ENCODE measurements at regions not wholly inside any gene's neighbourhood (a gene's known extent, or its start where the extent isn't known, plus 50 kb on each side); places are given as distances from the start of the nearest gene placed in this dataset.
"Not testable (repeated sequence)": the region's sequence is repeated elsewhere in the genome, so short reads cannot be mapped to it uniquely, and the experiment has no call there.

- DNase-seq = no peak
Observed at GRCh38 chr1:19024532-19024931, 68.1 kb upstream of the IFFO2 start.

GRCh38 chr1:19023787-19024186 is 67.3 kb upstream of the IFFO2 start:
- DNase-seq = no peak

GRCh38 chr1:19021845-19022244 is 65.4 kb upstream of the IFFO2 start:
- no peak for DNase-seq

- not testable (repeated sequence) for DNase-seq
Observed at GRCh38 chr1:19019288-19019687, 62.8 kb upstream of the IFFO2 start.

GRCh38 chr1:19015476-19015875 is 59.0 kb upstream of the IFFO2 start:
- DNase-seq = no peak

- DNase-seq = no peak
Observed at GRCh38 chr1:19014765-19015164, 58.3 kb upstream of the IFFO2 start.

GRCh38 chr1:19013826-19014548 is 57.5 kb upstream of the IFFO2 start:
- peak in 1 of 2 experiments; percentile 23 for DNase-seq

- no peak for DNase-seq
Observed at GRCh38 chr1:19011845-19012231, 55.4 kb upstream of the IFFO2 start.

GRCh38 chr1:19010995-19011844 is 54.7 kb upstream of the IFFO2 start:
- no peak for DNase-seq

- no peak for DNase-seq
Observed at GRCh38 chr1:19010503-19010902, 54.0 kb upstream of the IFFO2 start.

- no peak for DNase-seq
Observed at GRCh38 chr1:19009882-19010321, 53.4 kb upstream of the IFFO2 start.

- no peak for DNase-seq
Observed at GRCh38 chr1:19009126-19009881, 52.8 kb upstream of the IFFO2 start.

- no peak for DNase-seq
Observed at GRCh38 chr1:19007491-19008441, 51.3 kb upstream of the IFFO2 start.

- no peak for DNase-seq
Observed at GRCh38 chr1:19006837-19007271, 50.4 kb upstream of the IFFO2 start.
